PC-3 (cell line): ENCODE measurements at regions not wholly inside any gene's neighbourhood (a gene's known extent, or its start where the extent isn't known, plus 50 kb on each side); places are given as distances from the start of the nearest gene placed in this dataset.

Source experiments
- EZH2 ChIP-seq: fragments of 300-600 bp; sonication (generic); IDR thresholded peaks from one replicate; pipeline ENCODE4 v1.6.1; 2017; ENCODE audit warnings: antibody characterized with exemption, mild to moderate bottlenecking, low read length; ENCODE audit not compliant: unreplicated experiment
- TF ChIP-seq, protein P1 (sequence below): fragments of 300-600 bp; sonication (generic); conservative IDR thresholded peaks from 2 replicates; pipeline ENCODE4 v1.5.1; 2017; ENCODE audit warnings: antibody characterized with exemption, low read depth, mild to moderate bottlenecking, low read length

DNA sequence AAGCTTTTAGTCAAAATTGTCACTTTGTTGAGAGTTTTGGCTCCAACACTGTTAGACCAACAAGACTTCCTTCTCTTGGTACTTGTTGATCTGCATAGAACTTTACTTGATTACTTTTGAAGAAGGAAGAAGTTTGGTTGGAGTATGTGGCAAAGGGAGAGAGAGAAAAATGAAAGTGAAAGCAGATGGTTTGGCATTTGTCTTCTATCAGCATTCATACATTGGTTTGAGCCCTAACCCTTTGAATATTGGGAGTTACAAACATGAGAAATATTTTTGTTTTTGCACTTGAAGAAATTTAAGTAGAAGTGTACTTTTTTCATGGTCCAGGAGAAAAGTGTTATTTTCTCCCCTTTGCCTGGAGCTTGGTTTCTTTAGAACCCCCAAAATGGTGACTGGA lies 169.8 kb downstream of the ADGRL4 start:
- TF ChIP-seq, protein P1, sequence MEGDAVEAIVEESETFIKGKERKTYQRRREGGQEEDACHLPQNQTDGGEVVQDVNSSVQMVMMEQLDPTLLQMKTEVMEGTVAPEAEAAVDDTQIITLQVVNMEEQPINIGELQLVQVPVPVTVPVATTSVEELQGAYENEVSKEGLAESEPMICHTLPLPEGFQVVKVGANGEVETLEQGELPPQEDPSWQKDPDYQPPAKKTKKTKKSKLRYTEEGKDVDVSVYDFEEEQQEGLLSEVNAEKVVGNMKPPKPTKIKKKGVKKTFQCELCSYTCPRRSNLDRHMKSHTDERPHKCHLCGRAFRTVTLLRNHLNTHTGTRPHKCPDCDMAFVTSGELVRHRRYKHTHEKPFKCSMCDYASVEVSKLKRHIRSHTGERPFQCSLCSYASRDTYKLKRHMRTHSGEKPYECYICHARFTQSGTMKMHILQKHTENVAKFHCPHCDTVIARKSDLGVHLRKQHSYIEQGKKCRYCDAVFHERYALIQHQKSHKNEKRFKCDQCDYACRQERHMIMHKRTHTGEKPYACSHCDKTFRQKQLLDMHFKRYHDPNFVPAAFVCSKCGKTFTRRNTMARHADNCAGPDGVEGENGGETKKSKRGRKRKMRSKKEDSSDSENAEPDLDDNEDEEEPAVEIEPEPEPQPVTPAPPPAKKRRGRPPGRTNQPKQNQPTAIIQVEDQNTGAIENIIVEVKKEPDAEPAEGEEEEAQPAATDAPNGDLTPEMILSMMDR: no peak
- no peak for TF ChIP-seq EZH2
